Esophagus squamous epithelium (tissue), 4 donors: ENCODE measurements at regions not wholly inside any gene's neighbourhood (a gene's known extent, or its start where the extent isn't known, plus 50 kb on each side); places are given as distances from the start of the nearest gene placed in this dataset.
A peak's percentile ranks its signal among the peaks of the same experiment; 100 is the strongest.

ENCODE experiments used
- POLR2A ChIP-seq, 4 donors: fragments of 450-650 bp; IDR thresholded peaks; one replicate each; pipeline ENCODE4 v1.6.1; 2017; ENCODE audit warnings: antibody characterized with exemption in 4 of 4, mild to moderate bottlenecking in 4 of 4, moderate library complexity in 3 of 4
- TF ChIP-seq, protein P1 (sequence below), 6 experiments: fragments of 450-650 bp in 4 of 6; fragments of 200-600 bp in 2 of 6; sonication (generic) in 2 of 6; IDR thresholded peaks; one replicate each; pipeline ENCODE4 v1.5.1; 2016 to 2019; ENCODE audit warnings: antibody characterized with exemption in 6 of 6, mild to moderate bottlenecking in 4 of 6, moderate library complexity in 4 of 6

DNA sequence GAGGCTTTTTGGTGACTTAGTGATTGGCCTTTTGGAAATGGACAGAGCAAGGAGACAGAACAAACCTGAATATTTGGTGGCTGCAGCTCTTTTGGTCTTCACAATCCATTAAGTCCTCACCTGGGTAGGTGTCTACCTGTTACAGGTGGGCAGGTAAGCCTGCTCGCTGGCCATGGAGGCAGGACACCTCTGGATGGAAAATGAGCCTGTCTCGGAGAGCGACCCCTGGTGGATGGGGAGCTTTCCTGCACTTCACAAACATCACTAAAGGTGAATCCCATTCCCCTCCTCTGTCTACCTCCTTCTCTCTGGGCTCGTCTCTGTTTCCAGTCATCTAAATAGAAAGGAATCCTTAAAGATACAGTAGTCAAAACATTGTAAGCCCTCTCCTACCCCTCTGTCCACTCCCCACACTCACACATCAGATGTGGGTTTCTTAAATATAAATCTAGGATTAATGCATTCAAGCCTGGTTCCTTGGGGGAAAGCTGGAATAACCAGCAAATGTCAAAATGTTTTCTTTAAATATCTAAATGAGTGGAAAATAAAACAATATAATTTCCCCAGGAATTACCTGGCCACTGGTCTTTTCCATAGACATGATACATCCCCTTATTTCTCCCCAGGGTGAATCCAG is 304.9 kb downstream of the CDH26 start:
- TF ChIP-seq, protein P1, sequence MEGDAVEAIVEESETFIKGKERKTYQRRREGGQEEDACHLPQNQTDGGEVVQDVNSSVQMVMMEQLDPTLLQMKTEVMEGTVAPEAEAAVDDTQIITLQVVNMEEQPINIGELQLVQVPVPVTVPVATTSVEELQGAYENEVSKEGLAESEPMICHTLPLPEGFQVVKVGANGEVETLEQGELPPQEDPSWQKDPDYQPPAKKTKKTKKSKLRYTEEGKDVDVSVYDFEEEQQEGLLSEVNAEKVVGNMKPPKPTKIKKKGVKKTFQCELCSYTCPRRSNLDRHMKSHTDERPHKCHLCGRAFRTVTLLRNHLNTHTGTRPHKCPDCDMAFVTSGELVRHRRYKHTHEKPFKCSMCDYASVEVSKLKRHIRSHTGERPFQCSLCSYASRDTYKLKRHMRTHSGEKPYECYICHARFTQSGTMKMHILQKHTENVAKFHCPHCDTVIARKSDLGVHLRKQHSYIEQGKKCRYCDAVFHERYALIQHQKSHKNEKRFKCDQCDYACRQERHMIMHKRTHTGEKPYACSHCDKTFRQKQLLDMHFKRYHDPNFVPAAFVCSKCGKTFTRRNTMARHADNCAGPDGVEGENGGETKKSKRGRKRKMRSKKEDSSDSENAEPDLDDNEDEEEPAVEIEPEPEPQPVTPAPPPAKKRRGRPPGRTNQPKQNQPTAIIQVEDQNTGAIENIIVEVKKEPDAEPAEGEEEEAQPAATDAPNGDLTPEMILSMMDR (IDR thresholded peaks at IDR 0.05), result peak in 5 of 6 experiments; percentile 40 to 59 (median 48)
- no peak for TF ChIP-seq POLR2A (IDR thresholded peaks at IDR 0.05)
